ENCODE measurements at regions not wholly inside any gene's neighbourhood (a gene's known extent, or its start where the extent isn't known, plus 50 kb on each side); places are given as distances from the start of the nearest gene placed in this dataset.

- Histone ChIP-seq H3K9me3 (no peaks in the 10 kb centered on the region), H3K4me1 (no peaks in the 10 kb centered on the region), H3K4me3 (no peak overlapping the region), H3K36me3 (no peaks in the 10 kb centered on the region), H3K27me3 (no peaks in the 10 kb centered on the region), H3K27ac (no peak overlapping the region)
- no peak for ATAC-seq
- intact Hi-C loops (cut with DNase I) = no loop called here
- TF ChIP-seq CTCF (IDR thresholded peaks at IDR 0.05) = no peak
- WGBS, 2 donors = 79 to 84% methylated on average over 3 of the region's 3 CpGs
- no peak for DNase-seq
- no peak for FAIRE-seq
Observed at GRCh38 chr14:86388216-86388615, 858.3 kb downstream of the FLRT2 start.

- WGBS, 2 donors = 41 to 51% methylated on average over 1 of the region's 1 CpG
- intact Hi-C loops (cut with DNase I) = no loop called here
- no peak overlapping the region for H3K4me3 ChIP-seq
- no peak for TF ChIP-seq CTCF (IDR thresholded peaks at IDR 0.05)
- H3K36me3 ChIP-seq = no peaks in the 10 kb centered on the region
- no peaks in the 10 kb centered on the region for H3K27me3 ChIP-seq
- DNase-seq (no peak), ATAC-seq (no peak), FAIRE-seq (no peak)
- no peaks in the 10 kb centered on the region for H3K4me1 ChIP-seq
- no peaks in the 10 kb centered on the region for H3K9me3 ChIP-seq
- H3K27ac ChIP-seq = no peak overlapping the region
Observed at GRCh38 chr14:86373886-86374285, 843.9 kb downstream of the FLRT2 start.

GRCh38 chr14:86372402-86372801 is 842.5 kb downstream of the FLRT2 start:
- 97 to 98% methylated on average over 1 of the region's 1 CpG for WGBS, 2 donors
- Histone ChIP-seq H3K4me3 (no peak overlapping the region), H3K27ac (no peak overlapping the region), H3K9me3 (no peaks in the 10 kb centered on the region), H3K27me3 (no peaks in the 10 kb centered on the region), H3K36me3 (no peaks in the 10 kb centered on the region), H3K4me1 (no peaks in the 10 kb centered on the region)
- no peak for DNase-seq
- intact Hi-C loops (cut with DNase I) = no loop called here
- FAIRE-seq = no peak
- no peak for ATAC-seq
- no peak for TF ChIP-seq CTCF (IDR thresholded peaks at IDR 0.05)

- ATAC-seq = no peak
- FAIRE-seq = no peak
- Histone ChIP-seq H3K4me3 (no peak overlapping the region), H3K36me3 (no peaks in the 10 kb centered on the region), H3K9me3 (no peaks in the 10 kb centered on the region), H3K27me3 (no peaks in the 10 kb centered on the region), H3K4me1 (no peaks in the 10 kb centered on the region), H3K27ac (no peak overlapping the region)
- no peak for TF ChIP-seq CTCF (IDR thresholded peaks at IDR 0.05)
- intact Hi-C loops (cut with DNase I) = no loop called here
- no peak for DNase-seq
- WGBS, 2 donors = 80 to 83% methylated on average over 4 of the region's 4 CpGs
Observed at GRCh38 chr14:86364634-86365033, 834.7 kb downstream of the FLRT2 start.

- peak in 1 of 6 donors; percentile 34 for DNase-seq
- intact Hi-C loops (cut with DNase I) = no loop called here
- TF ChIP-seq CTCF (IDR thresholded peaks at IDR 0.05) = no peak
- 89 to 91% methylated on average over 1 of the region's 1 CpG for WGBS, 2 donors
- no peak for FAIRE-seq
- Histone ChIP-seq H3K4me3 (no peak overlapping the region), H3K9me3 (no peaks in the 10 kb centered on the region), H3K27ac (no peak overlapping the region), H3K4me1 (no peaks in the 10 kb centered on the region), H3K27me3 (no peaks in the 10 kb centered on the region), H3K36me3 (no peaks in the 10 kb centered on the region)
- no peak for ATAC-seq
Observed at GRCh38 chr14:86363576-86363975, 833.6 kb downstream of the FLRT2 start.
